ENCODE measurements at regions not wholly inside any gene's neighbourhood (a gene's known extent, or its start where the extent isn't known, plus 50 kb on each side); places are given as distances from the start of the nearest gene placed in this dataset.

DNA sequence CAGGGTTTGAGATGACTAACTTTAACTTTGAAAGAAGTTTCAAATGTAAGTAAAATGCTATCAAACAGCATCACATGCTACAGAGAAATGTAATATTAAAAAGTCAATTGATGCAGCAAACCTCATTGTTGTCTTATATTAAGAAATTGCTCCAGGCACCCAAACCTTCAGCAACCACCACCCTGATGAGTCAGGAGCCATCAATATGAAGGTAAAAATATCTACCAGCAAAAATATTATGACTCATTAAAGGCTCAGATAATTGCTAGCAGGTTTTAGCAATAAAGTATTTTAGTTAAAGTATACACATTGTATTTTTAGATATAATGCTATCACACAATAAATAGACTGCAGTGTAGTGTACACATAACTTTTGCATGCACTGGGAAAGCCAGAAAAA, 746.3 kb downstream of the ZPLD1 start:
- Histone ChIP-seq H3K4me3 (no peak overlapping the region), H3K36me3 (no peaks in the 10 kb centered on the region), H3K4me1 (no peaks in the 10 kb centered on the region), H3K9me3 (peaks cover 0 to 20% (median 5%) of the 10 kb centered on the region in 12 donors), H3K27me3 (no peaks in the 10 kb centered on the region), H3K27ac (no peak overlapping the region)
- ATAC-seq (no peak), DNase-seq (no peak)
- TF ChIP-seq, protein P1, sequence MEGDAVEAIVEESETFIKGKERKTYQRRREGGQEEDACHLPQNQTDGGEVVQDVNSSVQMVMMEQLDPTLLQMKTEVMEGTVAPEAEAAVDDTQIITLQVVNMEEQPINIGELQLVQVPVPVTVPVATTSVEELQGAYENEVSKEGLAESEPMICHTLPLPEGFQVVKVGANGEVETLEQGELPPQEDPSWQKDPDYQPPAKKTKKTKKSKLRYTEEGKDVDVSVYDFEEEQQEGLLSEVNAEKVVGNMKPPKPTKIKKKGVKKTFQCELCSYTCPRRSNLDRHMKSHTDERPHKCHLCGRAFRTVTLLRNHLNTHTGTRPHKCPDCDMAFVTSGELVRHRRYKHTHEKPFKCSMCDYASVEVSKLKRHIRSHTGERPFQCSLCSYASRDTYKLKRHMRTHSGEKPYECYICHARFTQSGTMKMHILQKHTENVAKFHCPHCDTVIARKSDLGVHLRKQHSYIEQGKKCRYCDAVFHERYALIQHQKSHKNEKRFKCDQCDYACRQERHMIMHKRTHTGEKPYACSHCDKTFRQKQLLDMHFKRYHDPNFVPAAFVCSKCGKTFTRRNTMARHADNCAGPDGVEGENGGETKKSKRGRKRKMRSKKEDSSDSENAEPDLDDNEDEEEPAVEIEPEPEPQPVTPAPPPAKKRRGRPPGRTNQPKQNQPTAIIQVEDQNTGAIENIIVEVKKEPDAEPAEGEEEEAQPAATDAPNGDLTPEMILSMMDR (IDR thresholded peaks at IDR 0.05) = no peak
- no peak for TF ChIP-seq POLR2A (IDR thresholded peaks at IDR 0.05)
- intact Hi-C loops (cut with DNase I) = no loop called here

DNA sequence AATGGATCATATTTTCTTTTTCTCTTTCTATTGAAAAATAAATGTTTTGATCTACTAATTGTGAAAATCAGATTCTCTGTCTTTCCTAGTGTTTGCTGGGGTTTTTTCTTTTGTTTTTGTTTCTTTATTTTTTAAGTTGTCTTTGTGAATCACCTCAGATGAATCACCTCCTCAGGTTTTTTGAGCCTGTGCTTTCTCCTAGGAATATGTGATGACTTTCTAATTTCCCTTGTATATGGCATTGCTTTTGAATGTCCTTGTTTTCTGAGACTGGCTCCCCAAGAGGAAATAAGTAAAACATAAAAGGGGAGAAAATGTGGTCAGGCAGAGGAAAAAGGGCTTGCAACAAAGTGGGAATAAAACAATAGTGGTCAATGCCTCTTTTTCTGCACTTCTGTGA, 750.0 kb downstream of the ZPLD1 start:
- ATAC-seq (no peak), DNase-seq (no peak)
- H3K9me3 ChIP-seq = peaks cover 0 to 20% (median 5%) of the 10 kb centered on the region in 12 donors
- H3K36me3 ChIP-seq = no peaks in the 10 kb centered on the region
- intact Hi-C loops (cut with DNase I) = no loop called here
- no peaks in the 10 kb centered on the region for H3K27me3 ChIP-seq
- H3K4me1 ChIP-seq = no peaks in the 10 kb centered on the region
- no peak overlapping the region for H3K27ac ChIP-seq
- no peak overlapping the region for H3K4me3 ChIP-seq
- TF ChIP-seq, protein P1 (IDR thresholded peaks at IDR 0.05) = no peak
- TF ChIP-seq POLR2A (IDR thresholded peaks at IDR 0.05) = no peak

DNA sequence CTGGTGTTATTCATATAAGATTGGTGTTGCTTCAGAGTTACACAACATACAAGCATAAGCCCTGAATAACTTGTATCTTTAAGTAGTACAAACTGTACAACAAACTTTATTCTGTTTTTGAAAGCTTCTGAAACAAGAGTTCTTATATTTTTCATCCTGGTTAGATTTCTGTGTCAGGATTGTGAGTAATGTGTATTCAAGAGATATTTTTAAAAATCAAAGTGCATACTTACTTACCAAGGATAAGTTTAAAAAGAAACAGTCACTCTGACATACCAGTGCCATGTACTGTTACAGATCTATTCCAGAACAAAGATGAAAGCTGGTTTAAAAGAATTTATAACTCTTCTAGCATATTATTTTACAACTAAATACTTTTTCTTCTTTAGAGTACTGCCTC, 755.1 kb downstream of the ZPLD1 start:
- Histone ChIP-seq H3K4me3 (no peak overlapping the region), H3K27ac (no peak overlapping the region), H3K36me3 (no peaks in the 10 kb centered on the region), H3K4me1 (no peaks in the 10 kb centered on the region), H3K9me3 (peaks cover 0 to under 1% (median 0%) of the 10 kb centered on the region in 12 donors), H3K27me3 (no peaks in the 10 kb centered on the region)
- intact Hi-C loops (cut with DNase I) = no loop called here
- DNase-seq (no peak), ATAC-seq (no peak)
- TF ChIP-seq POLR2A (IDR thresholded peaks at IDR 0.05) = no peak
- TF ChIP-seq, protein P1 (IDR thresholded peaks at IDR 0.05) = no peak

DNA sequence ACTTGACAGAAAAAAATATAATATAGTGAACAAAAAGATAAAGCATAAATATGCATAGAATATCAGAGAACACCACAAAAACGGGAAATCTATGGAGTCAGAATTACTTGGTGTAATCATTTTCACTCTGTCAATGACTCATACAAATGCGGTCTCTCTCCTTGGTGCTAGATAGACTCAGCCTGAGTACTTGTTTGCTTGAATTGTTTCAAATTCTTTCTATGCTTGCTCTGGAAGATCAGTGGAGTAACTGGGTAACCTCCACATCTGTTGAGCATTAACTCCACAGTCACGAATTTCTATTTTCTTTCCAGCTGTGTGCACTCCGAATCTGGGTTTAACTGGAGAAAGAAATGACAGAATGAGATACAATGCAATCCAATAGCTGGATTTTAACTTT, 760.4 kb downstream of the ZPLD1 start:
- H3K27me3 ChIP-seq = no peaks in the 10 kb centered on the region
- WGBS, 4 donors = 67 to 74% (median 68%) methylated on average over 4 of the region's 4 CpGs
- no peak overlapping the region for H3K27ac ChIP-seq
- no peaks in the 10 kb centered on the region for H3K36me3 ChIP-seq
- TF ChIP-seq, protein P1 (IDR thresholded peaks at IDR 0.05) = no peak
- no peak for TF ChIP-seq POLR2A (IDR thresholded peaks at IDR 0.05)
- H3K4me1 ChIP-seq = no peaks in the 10 kb centered on the region
- no peak overlapping the region for H3K4me3 ChIP-seq
- H3K9me3 ChIP-seq = no peaks in the 10 kb centered on the region
- ATAC-seq (no peak), DNase-seq (no peak)
- intact Hi-C loops (cut with DNase I) = no loop called here
